ENCODE measurements at regions not wholly inside any gene's neighbourhood (a gene's known extent, or its start where the extent isn't known, plus 50 kb on each side); places are given as distances from the start of the nearest gene placed in this dataset.

DNA sequence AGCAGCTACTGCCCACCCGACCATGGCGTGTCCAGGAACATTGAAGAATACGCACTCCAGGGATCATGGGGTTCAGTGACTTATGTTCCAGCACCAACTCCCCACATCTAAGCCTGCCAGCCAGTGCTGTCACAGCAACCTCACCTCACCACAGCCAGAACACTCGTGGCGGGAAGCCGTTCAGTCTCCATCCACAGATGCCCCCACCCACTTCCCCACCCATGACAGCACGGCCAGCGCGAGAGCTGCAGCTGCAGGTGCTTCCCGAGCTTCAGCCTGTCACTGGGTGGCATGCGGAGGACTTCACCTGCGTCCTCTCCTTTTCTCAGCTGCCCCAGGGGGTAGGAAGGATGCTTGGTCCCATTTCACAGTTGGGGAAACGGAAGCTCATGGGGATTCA, 50.3 kb downstream of the RBFOX3 start:
- Histone ChIP-seq H3K4me1 (replicated peaks) (no peaks in the 10 kb centered on the region), H3K9me3 (no peaks in the 10 kb centered on the region), H3K27ac (no peak overlapping the region), H3K4me3 (no peak overlapping the region), H3K36me3 (no peaks in the 10 kb centered on the region), H3K27me3 (replicated peaks; ENCODE audit: insufficient read depth) (peaks cover 6% of the 10 kb centered on the region)
- intact Hi-C loops (cut with DNase I) = no loop called here
- no peak for TF ChIP-seq POLR2A (IDR thresholded peaks at IDR 0.05)
- TF ChIP-seq POLR2AphosphoS5 (IDR thresholded peaks at IDR 0.05) = no peak
- TF ChIP-seq CTCF (IDR thresholded peaks at IDR 0.05) = no peak
- DNase-seq (ENCODE audit: low spot score) = no peak
- WGBS = 88% methylated on average over 13 of the region's 13 CpGs

GRCh38 chr17:79559111-79559887, 51.6 kb downstream of the RBFOX3 start:
- DNase-seq (ENCODE audit: low spot score) = no peak
- Histone ChIP-seq H3K27ac (no peak overlapping the region), H3K4me1 (replicated peaks) (no peaks in the 10 kb centered on the region), H3K27me3 (replicated peaks; ENCODE audit: insufficient read depth) (peaks cover 6% of the 10 kb centered on the region), H3K4me3 (no peak overlapping the region), H3K36me3 (no peaks in the 10 kb centered on the region), H3K9me3 (no peaks in the 10 kb centered on the region)
- TF ChIP-seq POLR2A (IDR thresholded peaks at IDR 0.05) (no peak), CTCF (IDR thresholded peaks at IDR 0.05) (no peak), POLR2AphosphoS5 (IDR thresholded peaks at IDR 0.05) (no peak)
- intact Hi-C loops (cut with DNase I) = no loop called here
- 95% methylated on average over 2 of the region's 2 CpGs for WGBS

GRCh38 chr17:79558091-79558900, 52.6 kb downstream of the RBFOX3 start:
- intact Hi-C loops (cut with DNase I) = no loop called here
- Histone ChIP-seq H3K36me3 (no peaks in the 10 kb centered on the region), H3K27ac (no peak overlapping the region), H3K4me1 (replicated peaks) (no peaks in the 10 kb centered on the region), H3K27me3 (replicated peaks; ENCODE audit: insufficient read depth) (peaks cover 6% of the 10 kb centered on the region), H3K9me3 (no peaks in the 10 kb centered on the region), H3K4me3 (no peak overlapping the region)
- no peak for TF ChIP-seq POLR2AphosphoS5 (IDR thresholded peaks at IDR 0.05)
- no peak for TF ChIP-seq POLR2A (IDR thresholded peaks at IDR 0.05)
- no peak for TF ChIP-seq CTCF (IDR thresholded peaks at IDR 0.05)
- 36% methylated on average over 24 of the region's 24 CpGs for WGBS
- no peak for DNase-seq (ENCODE audit: low spot score)

DNA sequence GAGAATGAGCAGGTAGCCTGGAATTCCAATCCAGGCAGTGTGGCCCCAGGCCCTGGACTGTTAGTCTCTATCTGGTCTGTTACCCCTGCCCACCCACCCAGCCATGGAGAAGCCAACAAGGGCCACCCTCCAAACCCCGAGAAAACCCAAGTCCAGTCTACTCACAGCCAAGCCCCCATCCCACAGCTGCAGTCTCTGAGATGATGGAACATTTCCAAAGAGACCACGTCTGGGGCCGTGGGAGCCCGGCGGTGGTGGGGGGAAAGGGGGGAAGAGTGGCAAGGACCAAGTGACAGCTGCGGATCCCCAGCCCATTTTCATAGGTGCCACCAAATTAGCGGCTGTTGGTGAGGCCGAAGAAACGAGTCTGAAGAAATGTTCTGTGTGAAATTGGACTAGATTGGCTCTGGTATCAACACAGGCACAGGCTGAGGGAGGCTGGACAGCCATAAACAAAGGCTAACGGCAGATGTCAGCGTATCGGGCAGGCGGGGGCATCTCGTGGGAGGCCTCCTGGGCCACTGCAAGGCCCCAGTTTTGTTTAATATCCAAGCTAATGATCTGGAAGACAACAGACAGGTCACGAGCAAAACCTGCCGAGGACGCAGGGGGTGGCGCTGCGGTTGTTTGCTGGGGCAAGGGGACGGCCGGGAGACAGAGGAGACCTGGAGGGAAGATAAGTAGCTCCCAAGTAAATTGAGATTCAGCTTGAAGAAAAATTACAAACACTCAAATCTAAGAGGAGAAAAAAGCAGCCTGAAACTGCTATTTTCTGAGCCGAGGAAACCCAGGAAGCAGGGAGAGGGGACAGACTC, 53.4 kb downstream of the RBFOX3 start:
- H3K9me3 ChIP-seq = no peaks in the 10 kb centered on the region
- intact Hi-C loops (cut with DNase I) = no loop called here
- no peak overlapping the region for H3K4me3 ChIP-seq
- no peaks in the 10 kb centered on the region for H3K4me1 ChIP-seq (replicated peaks)
- DNase-seq (ENCODE audit: low spot score) = no peak
- H3K27ac ChIP-seq = no peak overlapping the region
- H3K36me3 ChIP-seq = no peaks in the 10 kb centered on the region
- H3K27me3 ChIP-seq (replicated peaks; ENCODE audit: insufficient read depth) = peaks cover 6% of the 10 kb centered on the region
- 54% methylated on average over 22 of the region's 22 CpGs for WGBS
- TF ChIP-seq CTCF (IDR thresholded peaks at IDR 0.05) (no peak), POLR2AphosphoS5 (IDR thresholded peaks at IDR 0.05) (no peak), POLR2A (IDR thresholded peaks at IDR 0.05) (no peak)

All from prostate gland (tissue), 2 donors.